Prostate gland (tissue), 2 donors: ENCODE measurements at regions not wholly inside any gene's neighbourhood (a gene's known extent, or its start where the extent isn't known, plus 50 kb on each side); places are given as distances from the start of the nearest gene placed in this dataset.

Experiments used
- DNase-seq: peaks from one replicate; pipeline ENCODE4 v3.0.0-alpha.2; 2019; ENCODE audit warnings: low spot score
- H3K27ac ChIP-seq, 2 donors: fragments of 200-600 bp; sonication (generic); 2 replicates each; pipeline ENCODE4 v1.5.1; 2017 to 2019
- H3K27me3 ChIP-seq: fragments of 200-600 bp; sonication (generic); replicated peaks from 2 replicates; pipeline ENCODE4 v1.5.1; 2019; ENCODE audit not compliant: insufficient read depth
- H3K36me3 ChIP-seq, 2 donors: fragments of 200-600 bp; sonication (generic); 1 replicate in 1 of 2; 2 replicates in 1 of 2; pipeline versions ENCODE4 v1.5.1 to v1.8.1; 2017 to 2019
- H3K4me1 ChIP-seq: fragments of 200-600 bp; sonication (generic); replicated peaks from 2 replicates; pipeline ENCODE4 v1.5.1; 2019
- H3K4me3 ChIP-seq, 2 donors: fragments of 200-600 bp; sonication (generic); 2 replicates each; pipeline ENCODE4 v1.5.1; 2017 to 2019
- H3K9me3 ChIP-seq: fragments of 200-600 bp; sonication (generic); 2 replicates; pipeline ENCODE4 v1.5.1; 2017
- CTCF ChIP-seq, 4 experiments: fragments of 200-600 bp in 2 of 4; fragments of 450-650 bp in 2 of 4; sonication (generic) in 2 of 4; IDR thresholded peaks; 1 replicate in 3 of 4; 2 replicates in 1 of 4; pipeline ENCODE4 v1.5.1; 2016 to 2019; ENCODE audit warnings: antibody characterized with exemption in 4 of 4, mild to moderate bottlenecking in 2 of 4, moderate library complexity in 2 of 4
- POLR2A ChIP-seq: fragments of 450-650 bp; IDR thresholded peaks from one replicate; pipeline ENCODE4 v1.6.1; 2016; ENCODE audit warnings: antibody characterized with exemption, mild to moderate bottlenecking
- POLR2AphosphoS5 ChIP-seq: sonication (generic); formaldehyde crosslinking; IDR thresholded peaks from one replicate; pipeline ENCODE4 v1.6.1; 2017; ENCODE audit warnings: antibody characterized with exemption
- WGBS: methylation state at CpG from one replicate; pipeline ENCODE4 v1.1.5; 2018; 5-methylcytosine and 5-hydroxymethylcytosine counted together
- intact Hi-C: fragments of 100-400 bp; cut with DNase I; formaldehyde crosslinking; loops from one replicate; pipeline ENCODE4 v1.14.2; 2022

- intact Hi-C loops: no loop called here
- Histone ChIP-seq H3K9me3 (no peaks in the 10 kb centered on the region), H3K27ac (no peak overlapping the region), H3K4me1 (no peaks in the 10 kb centered on the region), H3K36me3 (no peaks in the 10 kb centered on the region), H3K27me3 (no peaks in the 10 kb centered on the region), H3K4me3 (no peak overlapping the region)
- DNase-seq: no peak
- TF ChIP-seq POLR2AphosphoS5 (no peak), POLR2A (no peak), CTCF (IDR thresholded peaks at IDR 0.05) (no peak)
These were observed 640.4 kb downstream of the NR4A2 start for GRCh38 chr2:155692106-155692505.

GRCh38 chr2:155690785-155691184 lies 641.7 kb downstream of the NR4A2 start:
- Histone ChIP-seq H3K9me3 (no peaks in the 10 kb centered on the region), H3K4me1 (no peaks in the 10 kb centered on the region), H3K4me3 (no peak overlapping the region), H3K27ac (no peak overlapping the region), H3K27me3 (no peaks in the 10 kb centered on the region), H3K36me3 (no peaks in the 10 kb centered on the region)
- intact Hi-C loops: no loop called here
- DNase-seq: no peak
- 78% methylated on average over 2 of the region's 2 CpGs for WGBS
- TF ChIP-seq CTCF (IDR thresholded peaks at IDR 0.05) (no peak), POLR2A (no peak), POLR2AphosphoS5 (no peak)

GRCh38 chr2:155689791-155690190 lies 642.7 kb downstream of the NR4A2 start:
- Histone ChIP-seq H3K4me3 (no peak overlapping the region), H3K4me1 (no peaks in the 10 kb centered on the region), H3K9me3 (no peaks in the 10 kb centered on the region), H3K27me3 (no peaks in the 10 kb centered on the region), H3K27ac (no peak overlapping the region), H3K36me3 (no peaks in the 10 kb centered on the region)
- TF ChIP-seq POLR2AphosphoS5 (no peak), CTCF (IDR thresholded peaks at IDR 0.05) (no peak), POLR2A (no peak)
- DNase-seq: no peak
- WGBS: 37% methylated on average over 4 of the region's 4 CpGs
- intact Hi-C loops: no loop called here

GRCh38 chr2:155687181-155687580 lies 645.3 kb downstream of the NR4A2 start:
- WGBS: 83% methylated on average over 1 of the region's 1 CpG
- H3K9me3 ChIP-seq: no peaks in the 10 kb centered on the region
- TF ChIP-seq POLR2AphosphoS5 (no peak), CTCF (IDR thresholded peaks at IDR 0.05) (no peak), POLR2A (no peak)
- H3K4me3 ChIP-seq: no peak overlapping the region
- no peaks in the 10 kb centered on the region for H3K27me3 ChIP-seq
- H3K27ac ChIP-seq: no peak overlapping the region
- intact Hi-C loops: no loop called here
- H3K4me1 ChIP-seq: no peaks in the 10 kb centered on the region
- no peaks in the 10 kb centered on the region for H3K36me3 ChIP-seq
- DNase-seq: no peak

GRCh38 chr2:155679647-155680046 lies 652.9 kb downstream of the NR4A2 start:
- intact Hi-C loops: no loop called here
- Histone ChIP-seq H3K27ac (no peak overlapping the region), H3K4me3 (no peak overlapping the region), H3K36me3 (no peaks in the 10 kb centered on the region), H3K4me1 (no peaks in the 10 kb centered on the region), H3K9me3 (no peaks in the 10 kb centered on the region), H3K27me3 (no peaks in the 10 kb centered on the region)
- no peak for DNase-seq
- 58% methylated on average over 2 of the region's 2 CpGs for WGBS
- TF ChIP-seq POLR2A (no peak), POLR2AphosphoS5 (no peak), CTCF (IDR thresholded peaks at IDR 0.05) (no peak)
